HUES6 (cell line): ENCODE measurements at regions not wholly inside any gene's neighbourhood (a gene's known extent, or its start where the extent isn't known, plus 50 kb on each side); places are given as distances from the start of the nearest gene placed in this dataset.

Source experiments
- H3K27ac ChIP-seq: 2 replicates; pipeline ENCODE4 v1.7.0; 2013; ENCODE audit warnings: low read depth, mild to moderate bottlenecking, low read length, inconsistent platforms
- H3K27me3 ChIP-seq: 2 replicates; pipeline ENCODE4 v1.6.1; 2013; ENCODE audit warnings: low read length; ENCODE audit not compliant: control insufficient read depth, insufficient read depth
- H3K36me3 ChIP-seq: 2 replicates; pipeline ENCODE4 v1.6.1; 2013; ENCODE audit warnings: low read length; ENCODE audit not compliant: control insufficient read depth, insufficient read depth
- H3K4me1 ChIP-seq: 2 replicates; pipeline ENCODE4 v1.6.1; 2013; ENCODE audit warnings: low read length; ENCODE audit not compliant: control insufficient read depth, insufficient read depth
- H3K4me3 ChIP-seq: 2 replicates; pipeline ENCODE4 v1.5.1; 2013; ENCODE audit warnings: low read depth, low read length
- H3K9ac ChIP-seq: one replicate; pipeline ENCODE4 v1.6.1; 2013; ENCODE audit warnings: mild to moderate bottlenecking, low read length
- H3K9me3 ChIP-seq: 2 replicates; pipeline ENCODE4 v1.6.1; 2013; ENCODE audit warnings: low read depth, low read length; ENCODE audit not compliant: control insufficient read depth, insufficient read depth

DNA sequence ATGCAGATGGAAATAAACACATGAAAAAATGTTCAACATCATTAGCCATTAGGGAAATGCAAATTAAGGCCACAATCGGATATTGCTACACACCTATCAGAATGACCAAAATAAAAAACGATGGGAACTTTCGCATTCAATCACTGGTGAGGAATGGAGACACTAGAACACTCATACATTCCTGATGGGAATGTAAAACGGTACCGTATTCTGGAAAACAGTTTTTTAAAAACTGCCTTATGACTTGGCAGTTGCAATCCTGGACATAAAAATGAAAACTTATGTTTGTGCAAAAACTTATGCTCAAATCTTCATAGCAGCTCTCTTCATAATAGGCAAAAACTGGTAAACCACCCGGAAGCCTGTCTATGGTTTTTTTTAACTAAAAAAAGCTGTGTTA, 146.0 kb downstream of the CEBPB start:
- Histone ChIP-seq H3K36me3 (no peaks in the 10 kb centered on the region), H3K9ac (no peak overlapping the region)

DNA sequence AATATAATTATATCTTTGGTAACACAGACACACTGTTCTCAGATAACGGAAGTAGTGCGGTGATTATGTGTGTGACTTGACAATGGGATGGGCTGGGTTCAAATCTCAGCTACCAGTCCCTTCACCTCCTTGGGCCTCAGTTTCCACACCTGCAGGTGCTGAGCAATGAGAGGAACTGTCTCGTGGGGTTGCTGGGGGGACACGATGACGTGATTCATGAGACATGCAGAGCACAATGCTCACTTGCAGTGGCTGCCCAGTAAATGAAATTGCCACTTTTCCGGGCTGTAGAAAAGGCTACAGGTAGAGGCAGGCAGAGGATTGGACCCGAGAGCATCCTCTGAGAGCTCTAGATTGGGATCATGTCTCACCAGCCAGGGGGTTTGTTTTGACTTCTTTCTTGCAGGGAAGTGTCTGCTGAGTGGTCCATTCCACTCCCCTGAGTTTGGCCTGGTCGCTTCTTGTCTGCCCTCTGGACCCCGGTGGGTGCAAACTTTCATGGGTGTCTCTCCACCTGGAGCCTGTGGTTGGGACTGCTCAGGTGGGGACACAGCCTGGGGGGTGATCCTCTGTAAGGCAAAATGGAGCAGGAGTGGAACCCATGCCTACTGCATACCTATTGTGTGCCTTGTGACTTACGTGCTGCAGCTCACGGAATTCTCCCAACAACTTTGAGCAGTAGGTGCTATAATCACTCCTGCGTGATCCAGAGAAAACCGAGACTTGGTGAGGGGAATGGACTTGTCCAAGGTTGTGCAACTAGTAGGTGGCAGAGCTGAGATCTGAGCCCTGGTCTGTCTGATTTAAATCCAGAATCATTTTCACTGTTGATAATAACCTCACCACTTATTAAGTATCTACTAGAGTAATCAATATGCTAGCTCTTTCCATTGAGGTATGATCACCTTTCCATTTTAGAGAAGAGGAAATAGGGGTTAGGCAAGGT, 147.2 kb downstream of the CEBPB start:
- Histone ChIP-seq H3K27me3 (no peaks in the 10 kb centered on the region), H3K9me3 (no peaks in the 10 kb centered on the region), H3K36me3 (no peaks in the 10 kb centered on the region), H3K4me1 (peaks cover 5% of the 10 kb centered on the region; the same call in 1 of the 2 replicates), H3K4me3 (no peak overlapping the region), H3K27ac (no peak overlapping the region), H3K9ac (no peak overlapping the region)

More for the DNA sequence above, 146.0 kb downstream of the CEBPB start:
- Histone ChIP-seq H3K9me3 (no peaks in the 10 kb centered on the region), H3K27ac (no peak overlapping the region), H3K27me3 (no peaks in the 10 kb centered on the region), H3K4me3 (no peak overlapping the region), H3K4me1 (peaks cover 11% of the 10 kb centered on the region; the same call in 1 of the 2 replicates)

DNA sequence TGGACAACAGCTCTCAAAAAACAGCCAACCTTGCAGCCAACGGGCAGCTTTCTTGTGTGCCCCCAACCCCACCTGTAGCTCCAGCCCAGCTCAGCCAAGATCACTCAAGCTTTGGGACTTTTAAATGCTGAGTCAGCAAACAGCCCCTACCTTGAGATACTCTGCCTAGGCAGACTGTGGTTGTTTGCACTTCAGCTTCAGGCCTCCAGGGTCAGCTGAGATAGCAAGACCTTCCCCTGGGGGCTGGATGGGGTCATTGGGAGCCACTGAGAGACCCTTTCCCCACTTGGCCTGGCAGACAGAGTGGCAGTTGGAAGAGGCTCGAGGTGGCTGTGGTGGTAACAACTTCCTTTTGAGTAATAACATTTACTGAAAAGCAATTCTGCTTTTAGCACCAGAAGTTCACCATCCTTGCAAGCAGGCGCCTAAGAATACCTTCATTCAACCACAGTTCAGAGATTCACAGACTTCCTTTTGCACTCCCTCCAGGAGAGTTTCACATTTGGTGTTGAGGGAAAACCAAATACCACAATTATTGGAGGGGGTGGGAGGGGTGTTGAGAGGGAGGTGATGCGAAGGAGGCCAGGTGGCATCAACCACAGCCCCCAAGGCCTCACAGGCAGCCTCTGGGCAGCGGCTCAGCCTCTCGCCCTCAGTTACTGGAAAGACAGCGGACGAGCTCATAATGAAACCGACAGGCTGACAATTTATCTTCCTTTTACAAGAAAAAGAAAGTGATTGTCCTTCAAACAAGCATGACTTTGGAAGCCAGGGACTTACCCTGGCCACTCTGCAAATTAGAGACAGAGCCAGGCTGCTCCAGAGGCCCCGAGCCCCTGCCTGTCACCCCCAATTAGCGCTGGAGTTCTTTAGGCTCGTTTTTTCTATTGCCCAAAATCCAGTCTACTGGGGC, 148.1 kb downstream of the CEBPB start:
- Histone ChIP-seq H3K27ac (no peak overlapping the region), H3K9me3 (no peaks in the 10 kb centered on the region), H3K4me1 (peaks cover 4% of the 10 kb centered on the region; the same call in 1 of the 2 replicates), H3K27me3 (no peaks in the 10 kb centered on the region), H3K36me3 (no peaks in the 10 kb centered on the region), H3K9ac (no peak overlapping the region), H3K4me3 (no peak overlapping the region)

DNA sequence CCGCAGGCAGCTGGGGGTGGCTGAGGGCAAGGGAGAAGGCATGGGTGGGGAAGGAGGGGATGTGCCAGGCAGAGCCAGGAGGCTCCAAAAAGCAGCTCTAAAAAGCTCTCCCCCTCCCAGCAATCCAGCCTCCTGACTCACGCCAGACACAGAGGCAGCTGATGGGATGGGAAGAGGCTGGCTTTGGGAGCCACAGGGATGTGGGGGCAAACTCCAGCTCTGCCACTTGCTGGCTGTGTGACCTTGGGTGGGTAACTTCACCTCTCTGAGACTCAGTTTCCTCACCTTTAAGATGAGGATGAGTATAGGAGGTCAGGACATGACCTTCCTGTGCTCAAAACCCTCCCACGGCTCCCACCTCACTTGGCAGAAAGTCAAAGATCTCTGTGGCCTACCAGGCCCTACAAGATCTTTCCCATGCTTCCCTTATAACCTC, 148.9 kb downstream of the CEBPB start:
- Histone ChIP-seq H3K36me3 (no peaks in the 10 kb centered on the region), H3K27ac (no peak overlapping the region), H3K9me3 (no peaks in the 10 kb centered on the region), H3K9ac (no peak overlapping the region), H3K4me3 (no peak overlapping the region), H3K27me3 (no peaks in the 10 kb centered on the region), H3K4me1 (peaks cover 4% of the 10 kb centered on the region; the same call in 1 of the 2 replicates)

DNA sequence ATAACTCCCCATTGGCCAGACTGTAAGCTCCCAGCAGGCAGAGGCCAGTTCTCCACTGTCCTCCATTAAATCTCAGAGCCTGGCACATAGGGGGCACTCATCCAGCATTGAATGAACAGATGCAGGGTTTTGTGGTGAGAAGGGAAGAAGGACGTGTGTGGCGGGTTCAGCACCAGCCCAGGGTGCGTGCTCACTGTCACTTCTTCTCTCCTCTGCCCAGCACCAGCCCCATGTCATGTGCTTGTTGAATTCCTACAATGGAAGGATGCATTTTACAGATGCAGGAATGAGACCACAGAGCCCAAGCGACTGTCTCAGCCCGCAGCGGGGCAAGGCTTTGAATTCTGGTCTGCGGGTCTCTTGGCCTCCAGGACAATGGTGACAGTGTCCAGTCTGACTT, 149.9 kb downstream of the CEBPB start:
- Histone ChIP-seq H3K9me3 (no peaks in the 10 kb centered on the region), H3K27me3 (no peaks in the 10 kb centered on the region), H3K9ac (no peak overlapping the region), H3K36me3 (no peaks in the 10 kb centered on the region), H3K4me3 (no peak overlapping the region), H3K27ac (no peak overlapping the region), H3K4me1 (peaks cover 4% of the 10 kb centered on the region; the same call in 1 of the 2 replicates)

DNA sequence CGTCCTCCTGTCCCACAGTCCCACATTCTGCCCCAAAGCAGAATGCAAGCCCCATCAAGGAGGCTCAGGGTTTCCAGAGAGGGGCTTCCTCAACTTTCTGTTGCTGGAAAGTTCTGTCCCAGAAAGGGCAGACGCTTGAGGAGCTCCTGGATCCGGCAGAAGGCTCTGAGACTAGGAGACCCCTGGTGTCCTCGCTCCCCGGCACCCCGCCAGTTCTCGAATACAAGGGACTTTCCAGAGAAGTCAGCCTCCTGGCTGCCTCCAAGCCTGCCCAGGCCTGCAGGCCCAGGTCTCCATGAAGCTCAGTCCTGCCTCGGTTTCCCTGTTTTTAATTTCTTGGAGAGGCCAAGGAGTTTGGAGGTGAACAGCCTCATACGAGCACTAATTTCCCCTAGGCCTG, 150.4 kb downstream of the CEBPB start:
- H3K36me3 ChIP-seq = no peaks in the 10 kb centered on the region
- H3K4me3 ChIP-seq = no peak overlapping the region
- H3K27ac ChIP-seq = no peak overlapping the region
- no peak overlapping the region for H3K9ac ChIP-seq
- H3K9me3 ChIP-seq = no peaks in the 10 kb centered on the region
- no peaks in the 10 kb centered on the region for H3K27me3 ChIP-seq
- peaks cover 4% of the 10 kb centered on the region; the same call in 1 of the 2 replicates for H3K4me1 ChIP-seq

DNA sequence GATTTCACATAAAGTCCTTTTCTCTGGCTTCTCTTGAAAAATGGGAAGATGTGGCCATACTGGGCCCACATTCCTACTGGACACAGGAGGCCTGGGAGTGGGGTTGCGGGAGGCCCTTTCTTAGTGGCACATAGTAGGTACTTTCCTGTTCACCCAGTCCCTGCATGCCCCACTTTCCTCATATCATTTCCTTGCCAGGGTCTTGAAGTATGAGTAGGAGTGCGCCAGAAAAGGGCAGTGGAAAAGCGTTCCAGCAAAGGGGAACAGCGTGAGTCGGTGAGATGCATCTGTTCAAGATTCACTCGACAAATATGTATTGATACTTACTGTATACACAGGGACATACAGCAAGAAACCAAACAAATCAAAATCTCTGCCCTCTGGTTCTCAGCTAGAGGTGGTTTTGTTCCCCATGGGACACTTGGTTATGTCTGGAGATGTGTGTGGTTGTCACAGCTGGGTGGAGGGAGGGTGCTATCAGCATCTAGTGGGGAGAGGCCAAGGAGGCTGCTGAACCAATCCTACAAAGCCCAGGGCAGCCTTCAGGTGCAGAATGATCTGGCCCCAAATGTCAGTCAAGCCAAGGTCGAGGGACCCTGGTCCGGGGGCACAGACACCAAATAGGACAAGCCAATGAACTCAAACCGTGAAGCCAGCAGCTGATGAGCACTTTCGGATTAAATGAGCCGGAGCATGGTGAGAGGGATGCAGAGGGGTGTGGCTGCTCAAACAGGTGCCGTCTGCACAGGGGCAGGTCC, 151.4 kb downstream of the CEBPB start:
- Histone ChIP-seq H3K4me3 (no peak overlapping the region), H3K27me3 (no peaks in the 10 kb centered on the region), H3K4me1 (peaks cover 4% of the 10 kb centered on the region; the same call in 1 of the 2 replicates), H3K36me3 (no peaks in the 10 kb centered on the region), H3K9ac (no peak overlapping the region), H3K9me3 (no peaks in the 10 kb centered on the region), H3K27ac (no peak overlapping the region)

DNA sequence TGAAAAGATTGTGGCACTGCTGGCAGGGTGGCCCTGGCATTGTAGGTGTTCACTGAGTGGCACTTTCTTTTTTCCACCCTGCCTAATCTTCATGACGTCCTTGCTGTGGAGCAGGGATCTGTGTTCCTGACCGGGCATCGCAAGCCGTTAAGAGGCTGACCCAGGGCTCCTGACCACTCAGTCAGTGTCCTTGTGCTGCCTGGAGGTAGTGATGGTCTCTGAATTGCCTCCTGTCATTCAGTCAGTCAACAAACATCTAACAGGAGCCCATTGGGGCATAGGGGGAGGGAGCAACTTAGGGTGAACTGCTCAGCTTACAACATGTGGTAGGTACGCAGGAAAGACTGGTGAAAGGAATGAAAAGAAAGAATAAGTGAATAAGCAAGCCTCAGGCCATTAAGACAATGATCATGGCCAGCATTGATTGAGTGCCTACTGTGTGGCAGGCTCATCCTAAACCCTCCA, 152.0 kb downstream of the CEBPB start:
- Histone ChIP-seq H3K36me3 (no peaks in the 10 kb centered on the region), H3K9me3 (no peaks in the 10 kb centered on the region), H3K4me1 (peaks cover 4% of the 10 kb centered on the region; the same call in 1 of the 2 replicates), H3K9ac (no peak overlapping the region), H3K4me3 (no peak overlapping the region), H3K27ac (no peak overlapping the region), H3K27me3 (no peaks in the 10 kb centered on the region)

DNA sequence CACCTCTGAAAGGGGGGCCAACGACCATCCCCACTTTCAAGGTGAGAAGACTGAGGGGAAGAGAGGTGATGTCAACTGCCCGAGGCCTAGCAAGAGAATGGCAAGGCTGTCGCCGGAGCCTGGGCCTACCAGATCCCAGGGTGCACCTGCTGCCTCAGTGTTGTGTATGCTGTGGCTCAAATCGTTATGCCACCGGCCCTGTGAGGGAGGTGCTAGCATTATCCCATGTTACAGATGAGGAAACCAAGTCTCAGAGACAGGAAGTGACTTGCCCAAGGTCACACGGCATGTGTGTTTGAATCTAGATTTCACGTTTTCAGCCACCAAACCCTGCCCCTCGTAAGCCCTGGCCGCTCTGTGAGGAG, 152.5 kb downstream of the CEBPB start:
- Histone ChIP-seq H3K4me1 (peaks cover 4% of the 10 kb centered on the region; the same call in 1 of the 2 replicates), H3K27ac (no peak overlapping the region), H3K9me3 (no peaks in the 10 kb centered on the region), H3K27me3 (no peaks in the 10 kb centered on the region), H3K9ac (no peak overlapping the region), H3K4me3 (no peak overlapping the region), H3K36me3 (no peaks in the 10 kb centered on the region)

DNA sequence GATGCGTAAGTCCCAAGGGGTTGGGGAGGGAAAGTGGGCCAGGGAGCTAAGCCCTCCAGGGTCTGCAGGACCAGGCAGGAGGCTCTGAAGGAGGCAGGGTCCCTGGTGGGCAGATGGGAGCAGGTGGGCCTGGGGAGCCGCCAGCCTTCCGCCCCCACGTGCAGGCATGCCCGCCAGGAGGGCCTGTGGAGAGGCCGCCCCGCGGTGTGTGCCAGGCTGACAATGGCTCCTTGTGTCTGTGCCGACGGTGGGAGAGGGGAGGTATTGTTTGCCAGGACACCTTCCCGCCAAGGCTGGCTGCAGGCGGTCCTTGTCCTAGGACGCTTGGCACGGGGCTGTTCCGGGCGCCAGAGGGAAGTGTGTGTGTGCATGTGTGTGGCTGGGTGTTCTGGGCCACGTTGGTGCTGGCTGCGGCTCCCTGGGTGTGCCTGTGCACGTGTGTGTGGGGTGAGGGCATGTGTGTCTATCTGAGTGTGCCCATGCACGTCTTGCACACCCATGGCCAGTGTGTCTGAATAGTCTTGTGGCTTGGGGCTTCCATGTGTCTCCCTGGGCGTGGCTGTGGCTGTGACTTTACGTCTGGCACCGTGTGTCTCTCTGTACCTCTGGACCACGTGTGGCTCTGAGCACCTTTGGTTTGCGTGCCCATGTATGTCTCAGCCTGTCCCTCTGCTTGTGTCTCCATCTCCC, 153.0 kb downstream of the CEBPB start:
- H3K9ac ChIP-seq = no peak overlapping the region

More for the DNA sequence above, 153.0 kb downstream of the CEBPB start:
- Histone ChIP-seq H3K4me1 (peaks cover 3% of the 10 kb centered on the region; the same call in 1 of the 2 replicates), H3K36me3 (no peaks in the 10 kb centered on the region), H3K4me3 (no peak overlapping the region), H3K27ac (no peak overlapping the region), H3K27me3 (no peaks in the 10 kb centered on the region), H3K9me3 (no peaks in the 10 kb centered on the region)
